NB4 (cell line): ENCODE measurements at regions not wholly inside any gene's neighbourhood (a gene's known extent, or its start where the extent isn't known, plus 50 kb on each side); places are given as distances from the start of the nearest gene placed in this dataset.

ENCODE experiments used
- MYC ChIP-seq: IDR thresholded peaks from 2 replicates; pipeline ENCODE4 v1.6.1; 2011; ENCODE audit warnings: low read depth, low read length
- POLR2A ChIP-seq: IDR thresholded peaks from 2 replicates; pipeline ENCODE4 v1.6.1; 2011; ENCODE audit warnings: mild to moderate bottlenecking; ENCODE audit not compliant: insufficient read length; ENCODE audit errors: extremely low read depth
- TF ChIP-seq, protein P1 (sequence below): IDR thresholded peaks from one replicate; pipeline ENCODE4 v1.5.1; 2012; ENCODE audit warnings: low read depth, low read length
- TF ChIP-seq, protein P2 (sequence below): IDR thresholded peaks from 2 replicates; pipeline ENCODE4 v1.6.1; 2011; ENCODE audit warnings: low read depth, low read length

- no peak for TF ChIP-seq POLR2A
- TF ChIP-seq, protein P1, sequence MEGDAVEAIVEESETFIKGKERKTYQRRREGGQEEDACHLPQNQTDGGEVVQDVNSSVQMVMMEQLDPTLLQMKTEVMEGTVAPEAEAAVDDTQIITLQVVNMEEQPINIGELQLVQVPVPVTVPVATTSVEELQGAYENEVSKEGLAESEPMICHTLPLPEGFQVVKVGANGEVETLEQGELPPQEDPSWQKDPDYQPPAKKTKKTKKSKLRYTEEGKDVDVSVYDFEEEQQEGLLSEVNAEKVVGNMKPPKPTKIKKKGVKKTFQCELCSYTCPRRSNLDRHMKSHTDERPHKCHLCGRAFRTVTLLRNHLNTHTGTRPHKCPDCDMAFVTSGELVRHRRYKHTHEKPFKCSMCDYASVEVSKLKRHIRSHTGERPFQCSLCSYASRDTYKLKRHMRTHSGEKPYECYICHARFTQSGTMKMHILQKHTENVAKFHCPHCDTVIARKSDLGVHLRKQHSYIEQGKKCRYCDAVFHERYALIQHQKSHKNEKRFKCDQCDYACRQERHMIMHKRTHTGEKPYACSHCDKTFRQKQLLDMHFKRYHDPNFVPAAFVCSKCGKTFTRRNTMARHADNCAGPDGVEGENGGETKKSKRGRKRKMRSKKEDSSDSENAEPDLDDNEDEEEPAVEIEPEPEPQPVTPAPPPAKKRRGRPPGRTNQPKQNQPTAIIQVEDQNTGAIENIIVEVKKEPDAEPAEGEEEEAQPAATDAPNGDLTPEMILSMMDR: no peak
- TF ChIP-seq, protein P2, sequence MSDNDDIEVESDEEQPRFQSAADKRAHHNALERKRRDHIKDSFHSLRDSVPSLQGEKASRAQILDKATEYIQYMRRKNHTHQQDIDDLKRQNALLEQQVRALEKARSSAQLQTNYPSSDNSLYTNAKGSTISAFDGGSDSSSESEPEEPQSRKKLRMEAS: no peak
- no peak for TF ChIP-seq MYC
Observed at GRCh38 chr1:117809764-117810163, 119.7 kb downstream of the GDAP2 start.
